ENCODE measurements at regions not wholly inside any gene's neighbourhood (a gene's known extent, or its start where the extent isn't known, plus 50 kb on each side); places are given as distances from the start of the nearest gene placed in this dataset.

GRCh38 chr9:126119731-126120130 is 206.9 kb upstream of the MVB12B start:
- no peak for TF ChIP-seq EZH2 (IDR thresholded peaks at IDR 0.05; ENCODE audit: low read length)
- no peak for TF ChIP-seq CTCF (optimal IDR thresholded peaks at IDR 0.05 in 1 of 3, IDR thresholded peaks at IDR 0.05 in 1 of 3, conservative IDR thresholded peaks at IDR 0.05 in 1 of 3; ENCODE audit: extremely low read depth in 1 of 3, insufficient read depth in 2 of 3, low read length in 3 of 3)
